DND-41 (cell line): ENCODE measurements at regions not wholly inside any gene's neighbourhood (a gene's known extent, or its start where the extent isn't known, plus 50 kb on each side); places are given as distances from the start of the nearest gene placed in this dataset.

Experiments
- CTCF ChIP-seq: IDR thresholded peaks from 2 replicates; pipeline ENCODE4 v1.5.1; 2012; ENCODE audit warnings: borderline replicate concordance, low read length, moderate library complexity, mild to moderate bottlenecking; ENCODE audit not compliant: poor library complexity, severe bottlenecking; ENCODE audit errors: extremely low read depth
- EZH2 ChIP-seq: IDR thresholded peaks from 3 replicates; pipeline ENCODE4 v1.6.1; 2012; ENCODE audit warnings: borderline replicate concordance, low read depth, mild to moderate bottlenecking, moderate library complexity, low read length, inconsistent platforms; ENCODE audit not compliant: severe bottlenecking

- TF ChIP-seq CTCF (no peak), EZH2 (no peak)
Observed at GRCh38 chr13:76647550-76647949, 238.7 kb downstream of the KCTD12 start.
